ENCODE measurements at regions not wholly inside any gene's neighbourhood (a gene's known extent, or its start where the extent isn't known, plus 50 kb on each side); places are given as distances from the start of the nearest gene placed in this dataset.

GRCh38 chr2:146321175-146321574, 1523.7 kb upstream of the ACVR2A start:
- no peak for DNase-seq

- no peak for DNase-seq
These were observed 1526.9 kb upstream of the ACVR2A start for GRCh38 chr2:146317959-146318358.

- no peak for DNase-seq
These were observed 1531.9 kb upstream of the ACVR2A start for GRCh38 chr2:146312899-146313298.

GRCh38 chr2:146305164-146305563, 1539.7 kb upstream of the ACVR2A start:
- no peak for DNase-seq

GRCh38 chr2:146301287-146301686, 1543.5 kb upstream of the ACVR2A start:
- DNase-seq, result no peak

GRCh38 chr2:146295080-146295670, 1549.7 kb upstream of the ACVR2A start:
- no peak for DNase-seq

- no peak for DNase-seq
These were observed 1557.5 kb upstream of the ACVR2A start for GRCh38 chr2:146287281-146287680.

GRCh38 chr2:146278881-146279280, 1565.9 kb upstream of the ACVR2A start:
- no peak for DNase-seq

GRCh38 chr2:146271131-146271831, 1573.5 kb upstream of the ACVR2A start:
- no peak for DNase-seq

- no peak for DNase-seq
These were observed 1574.2 kb upstream of the ACVR2A start for GRCh38 chr2:146270618-146271017.

- DNase-seq, result no peak
These were observed 1577.7 kb upstream of the ACVR2A start for GRCh38 chr2:146267093-146267492.

GRCh38 chr2:146265656-146266055, 1579.2 kb upstream of the ACVR2A start:
- no peak for DNase-seq

- DNase-seq, result no peak
These were observed 1582.2 kb upstream of the ACVR2A start for GRCh38 chr2:146262606-146263005.

GRCh38 chr2:146260551-146260950, 1584.3 kb upstream of the ACVR2A start:
- no peak for DNase-seq

GRCh38 chr2:146259816-146260215, 1585.0 kb upstream of the ACVR2A start:
- DNase-seq, result no peak

- no peak for DNase-seq
These were observed 1586.8 kb upstream of the ACVR2A start for GRCh38 chr2:146258071-146258470.

- no peak for DNase-seq
These were observed 1592.7 kb upstream of the ACVR2A start for GRCh38 chr2:146252119-146252518.

- DNase-seq, result no peak
These were observed 1593.5 kb upstream of the ACVR2A start for GRCh38 chr2:146251328-146251727.

GRCh38 chr2:146246736-146247523, 1597.9 kb upstream of the ACVR2A start:
- DNase-seq, result no peak

GRCh38 chr2:146246002-146246735, 1598.7 kb upstream of the ACVR2A start:
- no peak for DNase-seq

GRCh38 chr2:146244830-146245229, 1600.0 kb upstream of the ACVR2A start:
- no peak for DNase-seq

GRCh38 chr2:146244131-146244530, 1600.7 kb upstream of the ACVR2A start:
- no peak for DNase-seq

- no peak for DNase-seq
These were observed 1603.8 kb upstream of the ACVR2A start for GRCh38 chr2:146241023-146241422.
